ENCODE measurements at regions not wholly inside any gene's neighbourhood (a gene's known extent, or its start where the extent isn't known, plus 50 kb on each side); places are given as distances from the start of the nearest gene placed in this dataset.
A peak's percentile ranks its signal among the peaks of the same experiment; 100 is the strongest.

DNA sequence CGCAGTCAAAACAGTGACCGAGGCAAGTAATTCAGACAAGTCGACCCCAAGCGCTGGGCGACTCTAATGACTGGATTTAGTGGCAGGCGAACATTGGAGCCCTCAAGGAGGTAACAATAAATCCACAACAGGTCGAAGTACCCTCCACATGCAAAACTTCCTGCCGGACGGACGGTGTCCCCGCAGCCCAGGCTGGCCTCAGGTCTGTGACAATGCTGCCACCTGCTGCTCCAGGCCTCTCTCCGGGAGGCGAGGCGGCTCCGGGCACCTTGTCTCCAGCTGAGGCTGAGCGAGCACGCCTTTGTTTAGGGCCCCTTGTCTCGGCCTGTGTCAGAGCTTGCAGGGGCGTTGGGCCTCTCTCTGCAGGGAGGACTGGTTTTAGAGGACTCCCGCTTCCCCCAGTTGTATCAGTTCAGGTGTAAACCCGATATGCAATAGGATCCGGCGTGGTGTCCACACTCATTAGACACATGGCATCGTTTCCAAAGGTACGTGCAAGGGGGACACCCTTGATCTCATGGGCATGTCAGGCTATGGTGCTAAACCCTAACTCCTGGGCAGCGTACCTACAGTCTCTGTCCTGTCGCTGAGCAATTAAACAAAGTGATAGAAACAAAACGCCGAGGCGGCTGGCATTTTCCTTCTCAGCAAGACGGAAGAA, 628.0 kb upstream of the ADAMTS16 start:
- Histone ChIP-seq H3K36me3 (no peaks in the 10 kb centered on the region), H3K4me3 (no peak overlapping the region), H3K27ac (no peak overlapping the region), H3K9me3 (no peaks in the 10 kb centered on the region), H3K4me1 (replicated peaks) (peaks cover 5% of the 10 kb centered on the region), H3K27me3 (replicated peaks; ENCODE audit: insufficient read depth) (no peaks in the 10 kb centered on the region)
- DNase-seq (ENCODE audit: low spot score): peak; percentile 52
- intact Hi-C loops (cut with DNase I): no loop called here
- WGBS: 32% methylated on average over 31 of the region's 31 CpGs
- TF ChIP-seq, protein P1, sequence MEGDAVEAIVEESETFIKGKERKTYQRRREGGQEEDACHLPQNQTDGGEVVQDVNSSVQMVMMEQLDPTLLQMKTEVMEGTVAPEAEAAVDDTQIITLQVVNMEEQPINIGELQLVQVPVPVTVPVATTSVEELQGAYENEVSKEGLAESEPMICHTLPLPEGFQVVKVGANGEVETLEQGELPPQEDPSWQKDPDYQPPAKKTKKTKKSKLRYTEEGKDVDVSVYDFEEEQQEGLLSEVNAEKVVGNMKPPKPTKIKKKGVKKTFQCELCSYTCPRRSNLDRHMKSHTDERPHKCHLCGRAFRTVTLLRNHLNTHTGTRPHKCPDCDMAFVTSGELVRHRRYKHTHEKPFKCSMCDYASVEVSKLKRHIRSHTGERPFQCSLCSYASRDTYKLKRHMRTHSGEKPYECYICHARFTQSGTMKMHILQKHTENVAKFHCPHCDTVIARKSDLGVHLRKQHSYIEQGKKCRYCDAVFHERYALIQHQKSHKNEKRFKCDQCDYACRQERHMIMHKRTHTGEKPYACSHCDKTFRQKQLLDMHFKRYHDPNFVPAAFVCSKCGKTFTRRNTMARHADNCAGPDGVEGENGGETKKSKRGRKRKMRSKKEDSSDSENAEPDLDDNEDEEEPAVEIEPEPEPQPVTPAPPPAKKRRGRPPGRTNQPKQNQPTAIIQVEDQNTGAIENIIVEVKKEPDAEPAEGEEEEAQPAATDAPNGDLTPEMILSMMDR (IDR thresholded peaks at IDR 0.05): peak in 3 of 4 experiments; percentile 57 to 72 (median 63)
- TF ChIP-seq POLR2A (IDR thresholded peaks at IDR 0.05): no peak

DNA sequence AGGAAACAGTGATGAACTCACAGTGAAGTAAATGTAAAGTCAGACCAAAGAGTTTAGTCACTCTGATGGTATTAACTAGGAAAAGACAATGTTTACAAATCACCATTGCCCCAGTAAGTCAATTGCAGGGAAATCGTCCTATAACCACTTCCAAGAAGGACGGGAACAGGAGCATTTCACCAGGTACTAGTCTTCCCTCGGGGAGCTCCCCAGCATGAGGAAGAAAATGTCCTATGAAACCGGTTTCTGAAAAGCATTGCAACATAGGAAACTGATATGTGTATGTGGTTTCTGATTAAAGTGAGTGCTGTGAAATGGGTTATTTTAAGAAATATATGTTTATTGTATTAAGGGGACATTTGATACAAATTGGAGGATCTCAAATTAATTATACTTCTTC, 626.7 kb upstream of the ADAMTS16 start:
- TF ChIP-seq, protein P1 (IDR thresholded peaks at IDR 0.05): no peak
- TF ChIP-seq POLR2AphosphoS5 (IDR thresholded peaks at IDR 0.05) (no peak), POLR2A (IDR thresholded peaks at IDR 0.05) (no peak)
- Histone ChIP-seq H3K27ac (no peak overlapping the region), H3K27me3 (replicated peaks; ENCODE audit: insufficient read depth) (no peaks in the 10 kb centered on the region), H3K9me3 (no peaks in the 10 kb centered on the region), H3K4me3 (no peak overlapping the region), H3K4me1 (replicated peaks) (peaks cover 5% of the 10 kb centered on the region), H3K36me3 (no peaks in the 10 kb centered on the region)
- 77% methylated on average over 4 of the region's 4 CpGs for WGBS
- intact Hi-C loops (cut with DNase I): no loop called here
- DNase-seq (ENCODE audit: low spot score): no peak

DNA sequence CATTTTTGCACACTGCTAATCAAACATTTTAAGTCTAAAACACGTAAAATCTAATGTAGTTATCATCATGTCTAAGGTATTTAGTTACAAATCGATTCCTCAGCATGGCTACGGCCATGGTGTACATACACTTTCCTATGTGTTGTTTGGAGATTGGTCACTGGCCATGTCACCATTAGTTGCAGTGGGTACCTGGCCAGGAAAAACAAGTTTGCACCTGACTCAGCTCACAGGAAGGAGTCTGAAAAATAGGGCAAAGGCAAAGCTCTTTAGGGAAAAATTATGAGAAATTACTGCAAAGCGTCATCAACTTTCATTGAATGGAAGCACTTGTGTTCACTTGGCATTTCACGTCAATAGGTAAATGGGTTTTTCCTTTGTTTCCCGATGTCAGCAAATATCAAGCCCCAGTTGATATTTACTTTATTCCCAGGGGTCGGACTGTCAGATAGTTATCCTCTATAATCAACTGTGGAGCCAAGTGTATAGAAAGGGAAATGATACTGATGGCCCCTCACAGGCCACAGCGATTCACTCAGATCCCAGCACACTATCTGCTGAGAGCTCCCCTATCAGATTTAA, 626.0 kb upstream of the ADAMTS16 start:
- intact Hi-C loops (cut with DNase I): no loop called here
- 58% methylated on average over 8 of the region's 8 CpGs for WGBS
- peaks cover 5% of the 10 kb centered on the region for H3K4me1 ChIP-seq (replicated peaks)
- no peaks in the 10 kb centered on the region for H3K36me3 ChIP-seq
- no peak overlapping the region for H3K4me3 ChIP-seq
- TF ChIP-seq, protein P1 (IDR thresholded peaks at IDR 0.05): no peak
- TF ChIP-seq POLR2A (IDR thresholded peaks at IDR 0.05) (no peak), POLR2AphosphoS5 (IDR thresholded peaks at IDR 0.05) (no peak)
- H3K27me3 ChIP-seq (replicated peaks; ENCODE audit: insufficient read depth): no peaks in the 10 kb centered on the region
- DNase-seq (ENCODE audit: low spot score): no peak
- no peaks in the 10 kb centered on the region for H3K9me3 ChIP-seq
- H3K27ac ChIP-seq: no peak overlapping the region

GRCh38 chr5:4518903-4519672, 621.0 kb upstream of the ADAMTS16 start:
- DNase-seq (ENCODE audit: low spot score): no peak
- Histone ChIP-seq H3K9me3 (no peaks in the 10 kb centered on the region), H3K4me1 (replicated peaks) (peaks cover 5% of the 10 kb centered on the region), H3K4me3 (no peak overlapping the region), H3K27ac (no peak overlapping the region), H3K36me3 (no peaks in the 10 kb centered on the region), H3K27me3 (replicated peaks; ENCODE audit: insufficient read depth) (no peaks in the 10 kb centered on the region)
- TF ChIP-seq POLR2A (IDR thresholded peaks at IDR 0.05): no peak
- TF ChIP-seq, protein P1 (IDR thresholded peaks at IDR 0.05): no peak
- no peak for TF ChIP-seq POLR2AphosphoS5 (IDR thresholded peaks at IDR 0.05)
- whole genome bisulfite sequencing: 84% methylated on average over 10 of the region's 10 CpGs
- intact Hi-C loops (cut with DNase I): no loop called here

Data from prostate gland (tissue), 2 donors.